GM06990 (cell line): ENCODE measurements at regions not wholly inside any gene's neighbourhood (a gene's known extent, or its start where the extent isn't known, plus 50 kb on each side); places are given as distances from the start of the nearest gene placed in this dataset.

Experiments used
- DNase-seq: peaks from one replicate; pipeline ENCODE4 v3.0.0-alpha.2; 2011; ENCODE audit not compliant: insufficient read length; ENCODE audit errors: extremely low read depth
- H3K27me3 ChIP-seq: replicated peaks from 2 replicates; pipeline ENCODE4 v1.6.0; 2011; ENCODE audit warnings: low read length; ENCODE audit not compliant: control insufficient read depth, insufficient read depth
- H3K36me3 ChIP-seq: 2 replicates; pipeline ENCODE4 v1.5.1; 2011; ENCODE audit warnings: low read length; ENCODE audit not compliant: control insufficient read depth, insufficient read depth
- H3K4me3 ChIP-seq: replicated peaks from 2 replicates; pipeline ENCODE4 v1.5.1; 2011; ENCODE audit warnings: low read depth, mild to moderate bottlenecking, control low read depth, low read length
- TF ChIP-seq, protein P1 (sequence below): IDR thresholded peaks from 2 replicates; pipeline ENCODE4 v1.5.1; 2011; ENCODE audit warnings: low read length, control low read depth, mild to moderate bottlenecking, inconsistent platforms; ENCODE audit not compliant: insufficient read depth, poor library complexity, severe bottlenecking

DNA sequence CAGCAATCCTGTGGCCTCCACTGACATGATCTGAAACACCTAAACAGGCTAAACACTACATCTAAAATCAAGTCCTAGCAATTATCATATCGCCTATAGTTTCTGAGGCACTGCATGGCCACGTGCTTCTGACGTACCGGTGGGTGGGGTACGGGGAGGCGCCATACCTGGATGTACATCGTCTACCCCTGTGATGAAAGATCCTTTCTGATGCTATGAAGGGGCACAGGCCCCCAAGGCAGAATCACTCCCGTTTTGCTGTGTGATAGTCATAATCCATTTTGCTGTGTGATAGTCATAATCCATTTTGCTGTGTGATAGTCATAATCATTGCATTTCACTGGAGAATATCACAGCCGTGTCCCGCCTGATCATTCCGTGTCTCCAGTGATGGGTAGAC lies 118.7 kb upstream of the SOX1 start:
- TF ChIP-seq, protein P1, sequence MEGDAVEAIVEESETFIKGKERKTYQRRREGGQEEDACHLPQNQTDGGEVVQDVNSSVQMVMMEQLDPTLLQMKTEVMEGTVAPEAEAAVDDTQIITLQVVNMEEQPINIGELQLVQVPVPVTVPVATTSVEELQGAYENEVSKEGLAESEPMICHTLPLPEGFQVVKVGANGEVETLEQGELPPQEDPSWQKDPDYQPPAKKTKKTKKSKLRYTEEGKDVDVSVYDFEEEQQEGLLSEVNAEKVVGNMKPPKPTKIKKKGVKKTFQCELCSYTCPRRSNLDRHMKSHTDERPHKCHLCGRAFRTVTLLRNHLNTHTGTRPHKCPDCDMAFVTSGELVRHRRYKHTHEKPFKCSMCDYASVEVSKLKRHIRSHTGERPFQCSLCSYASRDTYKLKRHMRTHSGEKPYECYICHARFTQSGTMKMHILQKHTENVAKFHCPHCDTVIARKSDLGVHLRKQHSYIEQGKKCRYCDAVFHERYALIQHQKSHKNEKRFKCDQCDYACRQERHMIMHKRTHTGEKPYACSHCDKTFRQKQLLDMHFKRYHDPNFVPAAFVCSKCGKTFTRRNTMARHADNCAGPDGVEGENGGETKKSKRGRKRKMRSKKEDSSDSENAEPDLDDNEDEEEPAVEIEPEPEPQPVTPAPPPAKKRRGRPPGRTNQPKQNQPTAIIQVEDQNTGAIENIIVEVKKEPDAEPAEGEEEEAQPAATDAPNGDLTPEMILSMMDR, result no peak
- H3K27me3 ChIP-seq, result no peaks in the 10 kb centered on the region
- no peaks in the 10 kb centered on the region for H3K36me3 ChIP-seq
- H3K4me3 ChIP-seq, result no peak overlapping the region
- no peak for DNase-seq

DNA sequence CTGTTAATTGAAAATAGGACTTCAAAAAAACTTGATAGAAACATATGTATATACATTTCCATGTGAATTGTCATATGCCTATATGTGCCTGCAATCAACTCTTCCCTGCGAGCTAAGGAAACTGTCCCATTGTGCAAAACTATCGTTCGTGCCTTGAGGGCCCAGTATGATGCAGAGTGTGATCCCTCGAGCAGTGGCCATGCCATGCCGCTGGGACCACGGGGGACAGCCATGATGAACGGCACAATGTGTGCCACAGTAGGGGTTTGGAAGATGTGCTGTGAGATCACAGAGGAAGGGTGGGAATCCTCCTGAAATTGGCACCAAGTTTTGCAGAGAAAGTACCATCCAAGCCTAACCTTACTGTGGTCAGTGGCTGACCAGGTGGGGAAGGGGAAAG lies 118.1 kb upstream of the SOX1 start:
- Histone ChIP-seq H3K36me3 (no peaks in the 10 kb centered on the region), H3K4me3 (no peak overlapping the region), H3K27me3 (no peaks in the 10 kb centered on the region)
- no peak for DNase-seq
- TF ChIP-seq, protein P1, result no peak

DNA sequence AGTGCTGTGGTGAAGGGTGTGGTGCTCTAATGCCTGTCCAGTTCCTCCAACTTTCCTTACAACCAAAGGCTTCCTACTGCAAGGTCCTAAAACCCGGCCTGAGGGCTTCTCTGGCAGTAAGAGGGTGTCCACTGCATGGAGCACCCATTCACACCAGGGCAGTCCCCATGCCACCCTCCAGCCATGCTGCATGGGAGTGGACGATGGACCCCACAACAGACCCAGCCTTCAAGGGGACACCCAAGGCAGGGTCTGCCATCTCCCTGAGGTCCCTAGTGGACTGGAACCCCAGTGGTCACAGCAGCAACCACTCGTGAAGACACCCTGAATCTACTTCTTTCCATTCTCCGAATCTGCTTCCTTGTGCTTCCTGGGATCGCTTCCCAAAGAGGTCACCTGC lies 117.6 kb upstream of the SOX1 start:
- TF ChIP-seq, protein P1, result no peak
- no peak overlapping the region for H3K4me3 ChIP-seq
- no peaks in the 10 kb centered on the region for H3K27me3 ChIP-seq
- H3K36me3 ChIP-seq, result no peaks in the 10 kb centered on the region
- DNase-seq, result no peak

DNA sequence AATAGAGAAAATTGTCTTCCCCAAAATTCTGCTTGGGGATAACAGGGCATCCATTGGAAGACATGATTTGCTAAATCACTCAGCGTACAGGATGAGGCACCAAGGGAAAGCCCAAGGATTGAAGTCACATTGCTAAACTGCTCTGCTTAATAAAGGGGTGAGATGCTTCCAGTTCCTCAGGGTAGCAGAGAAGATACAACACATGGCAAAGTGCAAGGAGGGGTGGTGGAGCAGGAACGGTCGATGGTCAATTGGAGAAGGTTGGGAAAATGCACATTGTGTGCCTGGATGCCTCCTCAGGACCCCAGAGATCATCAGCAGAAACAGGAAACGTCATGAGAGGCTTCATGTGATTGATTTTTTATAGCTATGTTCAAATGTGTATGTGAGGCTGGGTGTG lies 116.3 kb upstream of the SOX1 start:
- Histone ChIP-seq H3K27me3 (no peaks in the 10 kb centered on the region), H3K4me3 (no peak overlapping the region), H3K36me3 (no peaks in the 10 kb centered on the region)
- TF ChIP-seq, protein P1, result no peak
- DNase-seq, result no peak

DNA sequence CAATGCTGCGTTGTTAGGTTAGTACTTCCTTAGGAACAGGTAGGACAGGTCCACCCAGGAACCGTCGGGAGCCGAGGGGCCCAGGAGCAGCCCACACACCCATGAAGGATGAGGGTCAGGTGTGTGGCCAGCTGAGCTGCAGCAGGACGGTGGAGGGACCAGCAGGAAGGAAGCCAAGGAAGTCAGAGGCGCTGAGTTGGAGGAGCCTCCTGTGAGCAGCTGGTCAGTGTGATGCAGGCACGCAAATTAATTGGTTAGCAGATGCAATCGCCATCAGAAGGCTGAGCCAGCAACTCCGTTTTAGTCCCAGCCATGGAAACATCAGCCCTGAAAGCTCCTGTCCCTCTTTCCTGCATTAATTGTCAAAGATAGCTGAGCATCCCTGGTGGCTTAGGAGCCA lies 114.9 kb upstream of the SOX1 start:
- Histone ChIP-seq H3K4me3 (no peak overlapping the region), H3K36me3 (no peaks in the 10 kb centered on the region), H3K27me3 (no peaks in the 10 kb centered on the region)
- no peak for DNase-seq
- TF ChIP-seq, protein P1, result no peak

DNA sequence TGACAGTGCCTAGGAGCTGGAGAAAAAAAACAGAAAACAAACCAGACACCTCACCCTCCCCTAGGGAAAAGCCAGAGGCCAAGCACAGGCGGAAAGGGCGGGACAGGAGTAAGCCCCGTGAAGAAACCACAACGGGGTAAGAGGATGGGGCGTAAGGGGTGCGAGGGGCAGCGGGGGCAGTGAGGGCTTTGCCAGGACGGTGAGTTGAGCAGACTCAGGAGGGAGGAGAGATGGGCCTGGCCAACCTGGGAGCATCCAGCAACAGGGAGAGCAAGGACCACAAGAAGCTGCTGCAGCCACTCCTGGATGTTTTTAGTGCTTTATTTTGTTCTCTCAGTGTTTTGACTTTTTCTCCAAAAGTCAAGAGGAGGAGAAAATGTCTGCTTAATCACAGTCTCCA lies 114.1 kb upstream of the SOX1 start:
- no peaks in the 10 kb centered on the region for H3K36me3 ChIP-seq
- DNase-seq, result no peak
- no peaks in the 10 kb centered on the region for H3K27me3 ChIP-seq
- no peak overlapping the region for H3K4me3 ChIP-seq
- TF ChIP-seq, protein P1, result no peak
